ENCODE measurements at regions not wholly inside any gene's neighbourhood (a gene's known extent, or its start where the extent isn't known, plus 50 kb on each side); places are given as distances from the start of the nearest gene placed in this dataset.
"Not testable (repeated sequence)": the region's sequence is repeated elsewhere in the genome, so short reads cannot be mapped to it uniquely, and the experiment has no call there.

DNA sequence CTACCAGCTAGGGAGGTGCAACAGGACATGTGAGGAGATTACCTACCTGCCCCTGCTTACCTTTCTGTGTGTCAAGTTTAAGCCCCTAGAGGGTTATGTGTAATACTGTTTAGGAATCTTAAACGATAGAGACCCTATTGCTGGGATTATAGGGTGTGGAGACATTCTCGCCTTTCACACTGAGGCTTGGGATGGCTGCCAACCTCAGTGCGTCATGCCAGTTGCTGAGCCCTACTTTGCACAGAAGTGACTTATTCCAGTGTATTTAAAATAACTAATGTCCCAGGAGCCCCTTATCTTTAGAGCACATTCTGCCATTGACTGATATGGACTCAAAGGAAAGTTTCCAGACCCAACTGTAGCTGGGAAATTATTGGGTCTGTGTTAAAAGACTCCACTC lies 76.6 kb upstream of the XPA start:
- no peak for DNase-seq

DNA sequence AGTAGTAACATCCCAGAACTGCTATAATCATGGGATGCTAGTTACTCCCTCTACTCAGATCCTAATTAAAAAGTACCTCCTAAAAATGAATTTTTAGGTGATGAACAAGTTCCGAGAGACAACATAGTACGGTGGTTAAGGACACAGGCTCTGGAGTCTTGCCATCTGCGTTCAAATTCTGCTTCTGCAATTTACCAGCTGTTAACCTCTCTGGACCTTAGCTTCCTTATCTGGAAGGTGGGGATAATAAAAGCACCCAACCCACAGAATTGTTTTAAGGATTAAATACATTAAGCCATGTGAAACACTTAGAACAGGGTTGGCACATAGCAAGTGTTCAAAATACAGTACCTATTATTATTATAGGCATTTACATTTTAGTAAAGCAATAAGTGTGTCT lies 77.5 kb upstream of the XPA start:
- no peak for DNase-seq

DNA sequence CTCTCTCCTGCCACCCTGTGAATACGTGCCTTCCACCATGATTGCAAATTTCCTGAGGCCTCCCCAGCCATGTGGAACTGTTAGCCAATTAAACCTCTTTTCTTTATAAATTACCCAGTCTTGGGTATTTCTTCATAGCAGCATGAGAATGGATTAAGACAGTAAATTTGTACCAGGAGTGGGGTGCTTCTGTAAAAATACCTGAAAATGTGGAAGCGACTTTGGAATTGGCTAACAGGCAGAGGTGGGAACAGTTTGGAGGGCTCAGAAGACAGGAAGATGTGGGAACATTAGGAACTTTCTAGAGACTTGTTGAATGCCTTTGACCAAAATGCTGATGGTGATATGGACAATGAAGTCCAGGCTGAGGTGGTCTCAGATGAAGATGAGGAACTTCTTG lies 74.3 kb upstream of the FOXE1 start:
- DNase-seq: not testable (repeated sequence)

DNA sequence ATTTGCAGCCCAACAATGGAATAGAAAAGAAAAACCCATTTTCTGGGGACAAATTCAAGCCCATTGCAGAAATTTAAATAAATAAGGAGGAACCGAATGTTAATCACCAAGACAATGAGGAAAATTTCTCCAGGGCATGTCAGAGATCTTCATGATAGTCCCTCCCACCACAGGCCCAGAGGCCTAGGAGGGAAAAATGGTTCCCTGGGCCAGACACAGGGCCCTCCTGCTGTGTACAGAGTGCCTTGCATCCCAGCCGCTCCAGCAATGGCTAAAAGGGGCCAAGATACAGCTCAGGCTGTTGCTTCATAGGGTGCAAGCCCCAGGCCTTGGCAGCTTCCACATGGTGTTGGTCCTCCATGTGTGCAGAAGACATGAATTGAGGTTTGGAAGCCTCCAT lies 73.4 kb upstream of the FOXE1 start:
- no peak for DNase-seq

DNA sequence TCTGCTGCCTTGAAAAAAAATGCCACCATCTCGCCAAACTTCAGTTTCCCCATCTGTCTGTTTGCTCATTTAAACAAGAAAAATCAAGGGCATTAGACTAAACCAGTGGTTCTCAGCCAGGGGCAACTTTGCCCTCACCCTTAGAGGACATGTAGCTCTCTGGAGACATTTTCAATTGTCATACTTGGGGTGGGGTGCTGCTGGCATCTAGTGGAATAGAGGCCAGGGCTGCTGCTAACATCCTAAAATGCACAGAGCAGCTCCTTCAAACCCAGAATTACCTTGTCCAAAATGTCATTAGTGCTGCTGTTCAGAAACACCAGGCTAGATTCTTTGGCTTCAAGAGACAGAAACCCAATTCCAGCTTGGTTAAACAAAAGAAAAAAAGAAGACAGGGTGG lies 71.1 kb upstream of the FOXE1 start:
- no peak for DNase-seq

DNA sequence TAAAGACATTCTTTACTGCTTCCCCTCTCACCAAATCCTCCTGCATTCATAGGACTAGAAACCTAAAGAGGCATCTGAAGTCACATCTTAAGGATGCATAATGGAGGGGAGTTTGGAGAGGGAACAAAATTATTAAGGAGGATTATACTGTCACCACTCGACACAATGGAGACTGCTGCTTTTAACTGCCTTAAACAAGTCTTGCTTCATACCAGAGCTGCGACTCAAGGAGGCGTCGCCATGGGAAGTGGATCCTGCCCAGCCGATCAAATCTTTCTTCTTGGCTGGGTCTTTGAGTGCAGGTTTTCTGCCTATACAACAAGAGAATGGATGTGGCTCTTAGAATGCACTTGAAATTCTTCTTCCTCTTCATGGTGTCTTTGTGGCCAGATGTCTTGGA lies 66.7 kb upstream of the FOXE1 start:
- no peak for DNase-seq

DNA sequence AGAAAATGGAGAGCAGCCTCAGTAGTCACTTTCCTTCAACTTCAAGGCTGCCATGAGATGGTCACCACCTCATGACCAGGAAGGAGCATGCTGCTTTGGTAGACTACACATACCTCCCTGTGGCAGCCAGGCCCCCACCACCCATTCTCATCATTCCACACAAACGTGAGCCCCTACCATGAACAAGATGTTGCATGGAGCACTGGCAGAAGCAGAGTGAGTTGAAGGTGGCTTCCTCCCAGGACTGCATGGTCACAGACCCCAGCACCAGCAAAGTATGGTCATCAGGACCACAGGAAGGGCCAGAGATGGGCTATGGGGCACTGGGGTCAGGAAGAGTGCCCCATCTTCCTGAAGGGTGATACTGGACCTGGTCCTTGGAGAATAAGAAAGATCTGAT lies 65.5 kb upstream of the FOXE1 start:
- DNase-seq: no peak

DNA sequence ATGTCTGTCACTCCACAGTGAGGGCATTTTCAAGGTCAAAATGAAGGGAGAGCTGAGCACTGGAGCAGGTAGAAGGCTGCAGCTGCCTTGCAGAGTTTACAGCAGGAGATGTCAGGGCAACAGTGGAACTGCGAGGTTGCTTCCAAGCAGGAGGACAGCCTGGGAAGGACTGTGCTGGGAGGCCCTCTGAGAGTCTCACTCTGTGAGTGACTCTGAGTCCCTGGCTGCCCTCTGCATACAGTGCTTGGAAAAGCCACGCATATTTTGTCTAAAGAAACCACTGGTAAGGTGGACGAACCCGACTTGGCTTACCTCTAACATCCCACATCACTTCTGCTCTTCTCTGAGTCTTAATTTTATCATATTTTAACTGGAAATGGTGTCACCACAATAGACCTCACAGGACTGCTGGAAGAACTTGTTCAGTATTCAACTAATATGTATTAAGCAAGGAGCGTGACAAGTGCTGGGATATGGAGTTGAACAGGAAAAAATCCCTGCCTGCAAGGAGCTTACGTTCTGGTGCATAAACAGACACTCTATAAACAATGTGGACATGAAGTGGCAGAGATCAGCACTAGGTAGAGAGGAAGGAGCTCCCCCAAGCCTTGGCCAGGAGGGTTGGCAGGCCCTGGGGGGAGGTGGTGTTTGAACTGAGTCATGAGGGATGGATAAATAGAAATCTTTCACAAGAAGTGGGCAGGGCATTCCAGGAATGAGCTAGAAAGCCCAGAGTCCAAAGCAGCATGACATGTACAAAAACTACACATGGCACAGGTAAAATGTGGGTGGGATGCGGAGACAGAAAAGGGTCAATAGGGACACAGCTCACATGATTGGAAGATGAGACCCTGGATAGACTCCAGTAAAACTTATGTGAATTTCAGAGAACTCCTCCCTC lies 64.0 kb upstream of the FOXE1 start:
- DNase-seq: no peak

DNA sequence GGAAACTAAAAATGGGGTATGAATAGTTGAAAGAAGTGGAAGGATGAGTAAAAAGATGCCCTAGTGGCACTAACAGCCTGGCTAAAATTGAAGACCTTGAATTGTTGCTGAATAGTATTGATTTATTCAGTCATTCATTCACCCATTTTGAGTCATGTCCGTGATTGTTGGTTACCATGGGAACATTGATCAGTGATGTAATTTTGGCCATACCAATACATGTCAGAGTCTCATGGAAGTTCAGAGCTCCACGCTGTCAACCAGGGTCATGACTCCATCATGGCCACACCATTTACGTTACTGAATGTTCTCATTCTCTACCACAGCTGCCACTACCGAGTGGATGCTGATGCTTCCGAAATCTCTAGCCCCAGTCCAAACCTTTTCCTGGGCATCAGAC lies 62.5 kb upstream of the FOXE1 start:
- no peak for DNase-seq

DNA sequence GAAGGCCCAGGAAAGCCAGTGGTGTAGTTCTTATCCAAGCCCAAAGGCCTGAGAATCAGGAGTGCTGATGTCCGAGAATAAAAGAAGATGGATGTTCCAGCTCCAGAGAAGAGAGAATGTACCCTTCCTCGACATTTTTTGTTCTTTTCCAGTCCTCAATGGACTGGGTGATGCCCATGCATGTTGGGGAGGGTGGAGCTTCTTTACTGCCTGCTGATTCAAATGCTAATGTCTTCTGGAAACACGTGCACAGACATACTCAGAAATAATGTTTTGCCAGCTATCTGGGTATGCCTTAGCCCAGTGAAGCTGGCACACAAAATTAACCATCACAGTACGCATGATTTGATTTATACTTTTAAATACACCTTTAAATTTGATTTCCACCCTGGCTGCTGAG lies 61.5 kb upstream of the FOXE1 start:
- no peak for DNase-seq

DNA sequence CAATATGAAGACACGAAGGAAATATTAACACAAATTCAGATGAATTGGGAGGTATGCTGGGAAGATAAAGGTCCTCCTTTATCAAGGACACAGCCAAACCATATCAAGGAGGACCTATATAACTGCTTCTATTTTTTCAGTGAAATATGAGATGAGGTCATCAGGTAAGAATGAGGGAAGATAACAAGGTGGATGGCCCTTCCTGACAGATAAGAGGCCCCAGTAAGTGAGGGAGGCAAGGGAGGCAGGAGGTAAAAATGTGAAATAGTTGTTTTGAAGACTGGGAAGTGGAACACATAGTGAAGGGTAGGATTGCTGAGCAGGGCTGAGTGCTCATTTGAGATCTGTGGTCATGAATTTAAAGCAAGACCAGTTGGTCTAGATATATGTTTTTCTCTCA lies 60.0 kb upstream of the FOXE1 start:
- no peak for DNase-seq

DNA sequence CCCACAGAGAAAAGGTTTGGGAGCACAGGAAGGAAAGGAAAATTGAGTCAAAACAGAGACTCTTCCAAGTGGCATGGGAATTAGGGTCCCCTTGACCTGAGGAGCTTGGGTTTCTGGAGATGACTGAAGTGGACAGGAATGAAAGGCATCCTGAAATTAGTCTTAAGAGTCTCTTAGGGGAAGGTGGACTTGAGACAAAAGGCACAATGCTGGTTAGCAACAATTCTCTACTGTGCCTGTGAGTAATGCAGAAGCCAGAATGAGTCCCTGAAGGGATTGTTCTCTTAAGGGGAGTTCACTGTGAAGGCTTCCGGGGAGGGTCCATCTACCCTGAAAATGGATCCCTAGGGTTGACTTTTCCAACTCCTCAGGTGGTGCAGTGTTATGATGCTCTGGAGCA lies 58.4 kb upstream of the FOXE1 start:
- DNase-seq: no peak

DNA sequence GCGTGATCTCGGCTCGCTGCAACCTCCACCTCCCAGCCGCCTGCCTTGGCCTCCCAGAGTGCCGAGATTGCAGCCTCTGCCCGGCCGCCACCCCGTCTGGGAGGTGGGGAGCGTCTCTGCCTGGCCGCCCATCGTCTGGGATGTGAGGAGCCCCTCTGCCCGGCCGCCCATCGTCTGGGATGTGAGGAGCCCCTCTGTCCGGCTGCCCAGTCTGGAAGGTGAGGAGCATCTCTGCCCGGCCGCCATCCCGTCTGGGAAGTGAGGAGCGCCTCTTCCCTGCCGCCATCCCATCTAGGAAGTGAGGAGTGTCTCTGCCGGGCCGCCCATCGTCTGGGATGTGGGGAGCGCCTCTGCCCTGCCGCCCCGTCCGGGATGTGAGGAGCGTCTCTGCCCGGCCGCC lies 56.9 kb upstream of the FOXE1 start:
- DNase-seq: not testable (repeated sequence)

DNA sequence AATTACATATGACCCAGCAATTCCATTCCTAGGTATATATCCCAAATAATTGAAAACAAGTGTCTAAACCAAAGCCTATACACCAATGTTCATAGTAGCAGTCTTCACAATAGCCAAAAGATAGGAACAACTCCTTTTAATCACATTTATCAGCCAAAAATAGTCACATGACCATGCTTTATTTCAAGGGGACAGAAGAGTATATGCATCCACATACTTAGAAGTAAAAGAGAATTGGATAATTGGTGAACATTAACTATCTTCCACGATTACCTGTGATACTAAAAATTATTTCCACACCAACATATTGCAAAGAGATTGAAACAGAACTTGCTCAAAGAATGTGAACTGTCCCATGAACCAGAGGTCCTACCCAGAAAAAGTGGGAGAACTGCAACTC lies 51.8 kb upstream of the FOXE1 start:
- no peak for DNase-seq

DNA sequence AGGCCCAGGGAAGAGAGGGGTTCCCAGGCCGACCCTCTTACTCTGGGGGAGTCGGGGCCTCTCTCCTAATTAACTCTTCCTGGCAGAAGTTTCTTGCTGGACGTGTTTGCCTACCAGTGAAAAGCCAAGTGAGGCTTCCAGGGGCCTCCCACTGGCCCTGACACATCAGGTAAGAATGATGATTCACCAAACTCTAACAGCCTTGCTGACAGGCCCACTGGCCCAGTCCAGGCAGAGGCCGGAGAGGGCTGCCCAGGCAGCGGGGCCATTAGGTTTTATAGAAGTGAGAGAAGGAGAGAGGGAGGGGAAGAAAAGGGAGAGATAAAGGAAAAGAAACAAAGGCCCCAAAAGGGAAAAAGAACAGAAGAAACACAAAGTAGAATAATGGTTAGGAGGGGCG lies 50.8 kb upstream of the FOXE1 start:
- no peak for DNase-seq

DNA sequence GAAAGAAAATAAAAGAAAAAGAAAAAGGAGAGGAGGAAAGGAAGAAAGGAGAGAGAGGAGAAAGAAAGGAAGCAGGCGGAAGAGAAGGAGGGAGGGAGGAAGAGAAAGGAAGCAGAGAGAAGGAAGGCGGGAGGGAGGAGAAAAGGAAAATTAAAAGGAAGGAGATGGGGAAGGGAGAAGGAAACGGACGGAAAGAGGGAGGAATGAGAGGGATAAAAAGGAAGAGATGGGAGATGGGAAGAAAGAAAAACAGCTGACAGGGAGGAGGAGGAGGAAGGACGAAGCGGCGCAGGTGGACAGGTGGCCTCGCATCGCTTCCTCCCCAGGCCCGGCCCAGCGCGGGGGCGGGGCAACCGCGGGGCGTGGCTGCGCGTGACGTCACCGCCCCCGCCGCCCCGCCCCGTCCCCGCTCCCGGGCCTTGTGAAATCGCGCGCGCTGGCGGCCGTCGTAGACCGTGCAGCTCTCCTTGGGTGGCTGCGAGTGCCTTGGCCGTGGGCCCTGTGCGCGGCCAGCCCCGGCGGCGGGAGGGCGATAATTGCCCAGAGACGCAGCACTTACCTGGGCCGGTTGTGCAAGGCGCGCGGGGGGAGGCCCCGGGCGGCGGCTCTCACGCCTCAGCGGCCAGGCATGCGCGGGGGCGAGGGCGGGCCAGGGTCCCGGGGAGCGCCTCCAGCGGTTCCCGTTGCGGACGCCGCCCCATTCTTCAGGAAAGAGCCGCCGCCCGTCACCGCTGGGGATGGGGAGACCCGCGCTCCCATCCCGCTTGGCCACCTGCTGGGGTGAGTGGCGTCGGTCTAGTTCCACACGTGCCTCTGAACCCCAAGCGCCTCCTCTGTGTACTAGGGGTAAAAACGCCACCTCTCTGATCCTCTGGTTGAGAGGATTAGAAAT lies 49.6 kb upstream of the FOXE1 start:
- DNase-seq: peak; percentile 25 to 58
